Testis (tissue), 2 donors: ENCODE measurements at regions not wholly inside any gene's neighbourhood (a gene's known extent, or its start where the extent isn't known, plus 50 kb on each side); places are given as distances from the start of the nearest gene placed in this dataset.
"Not testable (repeated sequence)": the region's sequence is repeated elsewhere in the genome, so short reads cannot be mapped to it uniquely, and the experiment has no call there.

Experiments
- POLR2A ChIP-seq: fragments of 450-650 bp; IDR thresholded peaks from one replicate; pipeline ENCODE4 v1.6.1; 2017; ENCODE audit warnings: antibody characterized with exemption, mild to moderate bottlenecking, moderate library complexity
- TF ChIP-seq, protein P1 (sequence below), 3 experiments: fragments of 450-650 bp in 2 of 3; fragments of 200-600 bp in 1 of 3; sonication (generic) in 1 of 3; IDR thresholded peaks; one replicate each; pipeline ENCODE4 v1.5.1; 2016 to 2019; ENCODE audit warnings: antibody characterized with exemption in 3 of 3, mild to moderate bottlenecking in 2 of 3, moderate library complexity in 1 of 3

GRCh38 chr22:35165896-35166295 is 91.4 kb upstream of the HMGXB4 start:
- TF ChIP-seq, protein P1, sequence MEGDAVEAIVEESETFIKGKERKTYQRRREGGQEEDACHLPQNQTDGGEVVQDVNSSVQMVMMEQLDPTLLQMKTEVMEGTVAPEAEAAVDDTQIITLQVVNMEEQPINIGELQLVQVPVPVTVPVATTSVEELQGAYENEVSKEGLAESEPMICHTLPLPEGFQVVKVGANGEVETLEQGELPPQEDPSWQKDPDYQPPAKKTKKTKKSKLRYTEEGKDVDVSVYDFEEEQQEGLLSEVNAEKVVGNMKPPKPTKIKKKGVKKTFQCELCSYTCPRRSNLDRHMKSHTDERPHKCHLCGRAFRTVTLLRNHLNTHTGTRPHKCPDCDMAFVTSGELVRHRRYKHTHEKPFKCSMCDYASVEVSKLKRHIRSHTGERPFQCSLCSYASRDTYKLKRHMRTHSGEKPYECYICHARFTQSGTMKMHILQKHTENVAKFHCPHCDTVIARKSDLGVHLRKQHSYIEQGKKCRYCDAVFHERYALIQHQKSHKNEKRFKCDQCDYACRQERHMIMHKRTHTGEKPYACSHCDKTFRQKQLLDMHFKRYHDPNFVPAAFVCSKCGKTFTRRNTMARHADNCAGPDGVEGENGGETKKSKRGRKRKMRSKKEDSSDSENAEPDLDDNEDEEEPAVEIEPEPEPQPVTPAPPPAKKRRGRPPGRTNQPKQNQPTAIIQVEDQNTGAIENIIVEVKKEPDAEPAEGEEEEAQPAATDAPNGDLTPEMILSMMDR (IDR thresholded peaks at IDR 0.05): not testable (repeated sequence)
- not testable (repeated sequence) for TF ChIP-seq POLR2A
